ENCODE measurements at regions not wholly inside any gene's neighbourhood (a gene's known extent, or its start where the extent isn't known, plus 50 kb on each side); places are given as distances from the start of the nearest gene placed in this dataset.

GRCh38 chr9:21656776-21657674 lies 145.4 kb upstream of the MTAP start:
- Mint-ChIP-seq H3K27ac (no peak overlapping the region), H3K4me1 (ENCODE audit: low read depth) (peaks cover 14% of the 10 kb centered on the region), H3K36me3 (ENCODE audit: low read depth) (no peaks in the 10 kb centered on the region), H3K27me3 (ENCODE audit: low read depth) (no peaks in the 10 kb centered on the region), H3K9me3 (no peaks in the 10 kb centered on the region), H3K4me3 (no peak overlapping the region)
- CTCF ChIA-PET = interaction anchor here (1.1 kb wide), 1 partner anchor 133 kb away, joined by 3 read pairs; no protein-coding TSS in a partner anchor
- intact Hi-C loops (cut with micrococcal nuclease) = loop anchor here (1.0 kb wide), 1 partner anchor 26 kb away; no protein-coding TSS in a partner anchor
- no peak for DNase-seq

- CTCF ChIA-PET = interaction anchor here (0.7 to 1.1 kb wide), 2 partner anchors 54 to 132 kb away, joined by 3 read pairs; no protein-coding TSS in a partner anchor
- no peak for DNase-seq
- no peaks in the 10 kb centered on the region for H3K9me3 Mint-ChIP-seq
- H3K27ac Mint-ChIP-seq = no peak overlapping the region
- intact Hi-C loops (cut with micrococcal nuclease) = no loop called here
- no peak overlapping the region for H3K4me3 Mint-ChIP-seq
- H3K4me1 Mint-ChIP-seq (ENCODE audit: low read depth) = peaks cover 14% of the 10 kb centered on the region
- H3K27me3 Mint-ChIP-seq (ENCODE audit: low read depth) = no peaks in the 10 kb centered on the region
- H3K36me3 Mint-ChIP-seq (ENCODE audit: low read depth) = no peaks in the 10 kb centered on the region
Measured at GRCh38 chr9:21657966-21658667, 144.3 kb upstream of the MTAP start.

- intact Hi-C loops (cut with micrococcal nuclease) = no loop called here
- peaks cover 14% of the 10 kb centered on the region for H3K4me1 Mint-ChIP-seq (ENCODE audit: low read depth)
- no peaks in the 10 kb centered on the region for H3K36me3 Mint-ChIP-seq (ENCODE audit: low read depth)
- DNase-seq = no peak
- no peak overlapping the region for H3K4me3 Mint-ChIP-seq
- CTCF ChIA-PET = no interaction called here
- no peaks in the 10 kb centered on the region for H3K9me3 Mint-ChIP-seq
- no peaks in the 10 kb centered on the region for H3K27me3 Mint-ChIP-seq (ENCODE audit: low read depth)
- H3K27ac Mint-ChIP-seq = no peak overlapping the region
Measured at GRCh38 chr9:21660976-21661375, 141.5 kb upstream of the MTAP start.

- no peaks in the 10 kb centered on the region for H3K9me3 Mint-ChIP-seq
- CTCF ChIA-PET = no interaction called here
- peaks cover 10% of the 10 kb centered on the region for H3K4me1 Mint-ChIP-seq (ENCODE audit: low read depth)
- no peaks in the 10 kb centered on the region for H3K27me3 Mint-ChIP-seq (ENCODE audit: low read depth)
- H3K36me3 Mint-ChIP-seq (ENCODE audit: low read depth) = no peaks in the 10 kb centered on the region
- intact Hi-C loops (cut with micrococcal nuclease) = no loop called here
- H3K4me3 Mint-ChIP-seq = no peak overlapping the region
- DNase-seq = no peak
- H3K27ac Mint-ChIP-seq = no peak overlapping the region
Measured at GRCh38 chr9:21661626-21662025, 140.8 kb upstream of the MTAP start.

GRCh38 chr9:21668516-21668915 lies 133.9 kb upstream of the MTAP start:
- H3K4me3 Mint-ChIP-seq = no peak overlapping the region
- CTCF ChIA-PET = no interaction called here
- intact Hi-C loops (cut with micrococcal nuclease) = no loop called here

GRCh38 chr9:21669701-21670100 lies 132.7 kb upstream of the MTAP start:
- H3K4me1 Mint-ChIP-seq (ENCODE audit: low read depth) = peaks cover 31% of the 10 kb centered on the region
- CTCF ChIA-PET = no interaction called here
- DNase-seq = no peak
- H3K9me3 Mint-ChIP-seq = peaks cover 3% of the 10 kb centered on the region
- H3K27me3 Mint-ChIP-seq (ENCODE audit: low read depth) = no peaks in the 10 kb centered on the region
- intact Hi-C loops (cut with micrococcal nuclease) = loop anchor here (1.0 kb wide), 1 partner anchor 16 kb away; no protein-coding TSS in a partner anchor
- no peak overlapping the region for H3K4me3 Mint-ChIP-seq
- H3K27ac Mint-ChIP-seq = no peak overlapping the region
- H3K36me3 Mint-ChIP-seq (ENCODE audit: low read depth) = no peaks in the 10 kb centered on the region

More at GRCh38 chr9:21668516-21668915, 133.9 kb upstream of the MTAP start:
- no peaks in the 10 kb centered on the region for H3K27me3 Mint-ChIP-seq (ENCODE audit: low read depth)
- peaks cover 2% of the 10 kb centered on the region for H3K9me3 Mint-ChIP-seq
- no peak overlapping the region for H3K27ac Mint-ChIP-seq
- H3K4me1 Mint-ChIP-seq (ENCODE audit: low read depth) = peaks cover 28% of the 10 kb centered on the region
- H3K36me3 Mint-ChIP-seq (ENCODE audit: low read depth) = no peaks in the 10 kb centered on the region
- DNase-seq = no peak

- peak; percentile 7 for DNase-seq
- peaks cover 31% of the 10 kb centered on the region for H3K4me1 Mint-ChIP-seq (ENCODE audit: low read depth)
- CTCF ChIA-PET = no interaction called here
- no peak overlapping the region for H3K4me3 Mint-ChIP-seq
- peaks cover 3% of the 10 kb centered on the region for H3K9me3 Mint-ChIP-seq
- intact Hi-C loops (cut with micrococcal nuclease) = loop anchor here (1.0 kb wide), 1 partner anchor 15 kb away; no protein-coding TSS in a partner anchor
- no peaks in the 10 kb centered on the region for H3K36me3 Mint-ChIP-seq (ENCODE audit: low read depth)
- H3K27me3 Mint-ChIP-seq (ENCODE audit: low read depth) = no peaks in the 10 kb centered on the region
- no peak overlapping the region for H3K27ac Mint-ChIP-seq
Measured at GRCh38 chr9:21670374-21670773, 132.1 kb upstream of the MTAP start.

GRCh38 chr9:21672140-21672539 lies 130.3 kb upstream of the MTAP start:
- H3K27ac Mint-ChIP-seq = no peak overlapping the region
- DNase-seq = no peak
- H3K36me3 Mint-ChIP-seq (ENCODE audit: low read depth) = no peaks in the 10 kb centered on the region
- H3K4me3 Mint-ChIP-seq = no peak overlapping the region
- H3K27me3 Mint-ChIP-seq (ENCODE audit: low read depth) = no peaks in the 10 kb centered on the region
- peaks cover 3% of the 10 kb centered on the region for H3K9me3 Mint-ChIP-seq
- CTCF ChIA-PET = interaction anchor here (0.6 kb wide), 2 partner anchors 37 to 233 kb away, joined by 3 read pairs; no protein-coding TSS in a partner anchor
- intact Hi-C loops (cut with micrococcal nuclease) = no loop called here
- H3K4me1 Mint-ChIP-seq (ENCODE audit: low read depth) = peaks cover 34% of the 10 kb centered on the region

- intact Hi-C loops (cut with micrococcal nuclease) = no loop called here
- CTCF ChIA-PET = interaction anchor here (0.6 to 0.9 kb wide), 2 partner anchors 11 to 234 kb away, joined by 3 read pairs; no protein-coding TSS in a partner anchor
- Mint-ChIP-seq H3K27ac (no peak overlapping the region), H3K4me3 (no peak overlapping the region), H3K9me3 (peaks cover 3% of the 10 kb centered on the region), H3K4me1 (ENCODE audit: low read depth) (peaks cover 39% of the 10 kb centered on the region), H3K36me3 (ENCODE audit: low read depth) (no peaks in the 10 kb centered on the region), H3K27me3 (ENCODE audit: low read depth) (no peaks in the 10 kb centered on the region)
- DNase-seq = no peak
Measured at GRCh38 chr9:21672761-21673160, 129.7 kb upstream of the MTAP start.

- H3K27ac Mint-ChIP-seq = no peak overlapping the region
- H3K4me1 Mint-ChIP-seq (ENCODE audit: low read depth) = peaks cover 34% of the 10 kb centered on the region
- no peaks in the 10 kb centered on the region for H3K36me3 Mint-ChIP-seq (ENCODE audit: low read depth)
- H3K4me3 Mint-ChIP-seq = no peak overlapping the region
- peaks cover 3% of the 10 kb centered on the region for H3K9me3 Mint-ChIP-seq
- CTCF ChIA-PET = interaction anchor here (0.6 to 1.4 kb wide), 2 partner anchors 209 to 211 kb away, joined by 3 to 4 read pairs; no protein-coding TSS in a partner anchor
- intact Hi-C loops (cut with micrococcal nuclease) = no loop called here
- no peak for DNase-seq
- no peaks in the 10 kb centered on the region for H3K27me3 Mint-ChIP-seq (ENCODE audit: low read depth)
Measured at GRCh38 chr9:21674894-21675293, 127.5 kb upstream of the MTAP start.

GRCh38 chr9:21677387-21677786 lies 125.0 kb upstream of the MTAP start:
- intact Hi-C loops (cut with micrococcal nuclease) = no loop called here
- Mint-ChIP-seq H3K9me3 (peaks cover 3% of the 10 kb centered on the region), H3K4me1 (ENCODE audit: low read depth) (peaks cover 24% of the 10 kb centered on the region), H3K27me3 (ENCODE audit: low read depth) (no peaks in the 10 kb centered on the region), H3K27ac (no peak overlapping the region), H3K4me3 (no peak overlapping the region), H3K36me3 (ENCODE audit: low read depth) (no peaks in the 10 kb centered on the region)
- DNase-seq = no peak
- CTCF ChIA-PET = no interaction called here

GRCh38 chr9:21677834-21678233 lies 124.6 kb upstream of the MTAP start:
- H3K27me3 Mint-ChIP-seq (ENCODE audit: low read depth) = no peaks in the 10 kb centered on the region
- H3K4me3 Mint-ChIP-seq = no peak overlapping the region

More at GRCh38 chr9:21677834-21678233, 124.6 kb upstream of the MTAP start:
- intact Hi-C loops (cut with micrococcal nuclease) = no loop called here
- H3K36me3 Mint-ChIP-seq (ENCODE audit: low read depth) = no peaks in the 10 kb centered on the region
- CTCF ChIA-PET = no interaction called here
- no peak for DNase-seq
- H3K4me1 Mint-ChIP-seq (ENCODE audit: low read depth) = peaks cover 23% of the 10 kb centered on the region
- peaks cover 3% of the 10 kb centered on the region for H3K9me3 Mint-ChIP-seq
- no peak overlapping the region for H3K27ac Mint-ChIP-seq
